CD14-positive monocyte (primary cell): ENCODE measurements at regions not wholly inside any gene's neighbourhood (a gene's known extent, or its start where the extent isn't known, plus 50 kb on each side); places are given as distances from the start of the nearest gene placed in this dataset.
A peak's percentile ranks its signal among the peaks of the same experiment; 100 is the strongest.
"Not testable (repeated sequence)": the region's sequence is repeated elsewhere in the genome, so short reads cannot be mapped to it uniquely, and the experiment has no call there.

Experiments
- DNase-seq, 3 donors: peaks; one replicate each; pipeline ENCODE4 v3.0.0-alpha.2; 2011 to 2022
- H2AFZ ChIP-seq: 2 replicates; pipeline ENCODE4 v1.6.0; 2012; ENCODE audit warnings: mild to moderate bottlenecking, low read depth, low read length, inconsistent platforms; ENCODE audit not compliant: insufficient read depth, poor library complexity, severe bottlenecking
- H3K27ac ChIP-seq, 2 donors: 1 replicate in 1 of 2; 2 replicates in 1 of 2; pipeline ENCODE4 v1.5.1; 2012 to 2013; ENCODE audit warnings: low read length in 2 of 2, control low read depth in 1 of 2, inconsistent platforms in 1 of 2, low read depth in 1 of 2, mild to moderate bottlenecking in 1 of 2
- H3K27me3 ChIP-seq, 2 donors: one replicate each; pipeline versions ENCODE4 v1.6.0 to v1.6.1; 2011 to 2013; ENCODE audit warnings: low read length in 2 of 2; ENCODE audit not compliant: control insufficient read depth in 2 of 2, insufficient read depth in 2 of 2
- H3K36me3 ChIP-seq, 2 donors: replicated peaks in 1 of 2; 1 replicate in 1 of 2; 2 replicates in 1 of 2; pipeline versions ENCODE4 v1.5.1 to v1.6.1; 2012 to 2013; ENCODE audit warnings: low read length in 2 of 2, control low read depth in 1 of 2, inconsistent platforms in 1 of 2, mild to moderate bottlenecking in 1 of 2; ENCODE audit not compliant: insufficient read depth in 2 of 2, control insufficient read depth in 1 of 2
- H3K4me1 ChIP-seq, 2 donors: 1 replicate in 1 of 2; 2 replicates in 1 of 2; pipeline versions ENCODE4 v1.5.1 to v1.6.1; 2012 to 2013; ENCODE audit warnings: low read length in 2 of 2, control low read depth in 1 of 2, inconsistent platforms in 1 of 2, mild to moderate bottlenecking in 1 of 2, moderate library complexity in 1 of 2; ENCODE audit not compliant: insufficient read depth in 2 of 2, control insufficient read depth in 1 of 2
- H3K4me2 ChIP-seq: replicated peaks from 2 replicates; pipeline ENCODE3; 2012; ENCODE audit warnings: low read length, moderate library complexity, mild to moderate bottlenecking; ENCODE audit not compliant: poor library complexity, severe bottlenecking; ENCODE audit errors: extremely low read depth
- H3K4me3 ChIP-seq, 3 experiments: fragments of 200-600 bp in 1 of 3; sonication (generic) in 1 of 3; replicated peaks in 1 of 3; 1 replicate in 2 of 3; 2 replicates in 1 of 3; pipeline ENCODE4 v1.5.1; 2011 to 2013; ENCODE audit warnings: low read length in 3 of 3, mild to moderate bottlenecking in 3 of 3, control low read depth in 2 of 3, low read depth in 2 of 3, inconsistent platforms in 1 of 3, moderate library complexity in 1 of 3
- H3K79me2 ChIP-seq: 2 replicates; pipeline ENCODE4 v1.6.0; 2012; ENCODE audit warnings: mild to moderate bottlenecking, control low read depth, inconsistent platforms, low read length, moderate library complexity; ENCODE audit not compliant: insufficient read depth
- H3K9ac ChIP-seq: 2 replicates; pipeline ENCODE4 v1.6.0; 2017; ENCODE audit warnings: low read length, mild to moderate bottlenecking; ENCODE audit not compliant: insufficient read depth, poor library complexity, severe bottlenecking
- H3K9me3 ChIP-seq, 2 donors: replicated peaks in 1 of 2; 1 replicate in 1 of 2; 2 replicates in 1 of 2; pipeline versions ENCODE4 v1.5.1 to v1.6.1; 2012 to 2013; ENCODE audit warnings: low read length in 2 of 2, control low read depth in 1 of 2; ENCODE audit not compliant: control insufficient read depth in 1 of 2, insufficient read depth in 1 of 2
- H4K20me1 ChIP-seq: 2 replicates; pipeline ENCODE4 v1.6.0; 2012; ENCODE audit warnings: mild to moderate bottlenecking, low read length, control low read depth, moderate library complexity; ENCODE audit not compliant: insufficient read depth
- H3K27ac Mint-ChIP-seq, 7 donors: one replicate each; pipeline ENCODE4 v1.8.0; 2020; ENCODE audit warnings: mild to moderate bottlenecking in 7 of 7, mixed read lengths in 7 of 7, moderate library complexity in 6 of 7, inconsistent platforms in 2 of 7
- H3K27me3 Mint-ChIP-seq, 3 donors: one replicate each; pipeline ENCODE4 v1.8.0; 2021 to 2022; ENCODE audit warnings: low read depth in 3 of 3, mild to moderate bottlenecking in 3 of 3, mixed read lengths in 3 of 3, moderate library complexity in 3 of 3, inconsistent platforms in 1 of 3
- H3K36me3 Mint-ChIP-seq, 2 donors: one replicate each; pipeline ENCODE4 v1.8.0; 2020; ENCODE audit warnings: mixed read lengths in 2 of 2, inconsistent platforms in 1 of 2, mild to moderate bottlenecking in 1 of 2
- H3K4me1 Mint-ChIP-seq: one replicate; pipeline ENCODE4 v1.8.0; 2020; ENCODE audit warnings: mild to moderate bottlenecking, mixed read lengths
- H3K4me3 Mint-ChIP-seq, 2 donors: one replicate each; pipeline ENCODE4 v1.8.0; 2020; ENCODE audit warnings: mild to moderate bottlenecking in 2 of 2, mixed read lengths in 2 of 2, moderate library complexity in 1 of 2
- H3K9me3 Mint-ChIP-seq, 7 donors: one replicate each; pipeline ENCODE4 v1.8.0; 2020 to 2022; ENCODE audit warnings: mixed read lengths in 7 of 7, mild to moderate bottlenecking in 6 of 7, moderate library complexity in 6 of 7, inconsistent platforms in 2 of 7
- WGBS: methylation state at CpG from one replicate; pipeline ENCODE4 v1.1.5; 2013; ENCODE audit warnings: missing lambda C conversion rate; ENCODE audit not compliant: insufficient coverage; 5-methylcytosine and 5-hydroxymethylcytosine counted together
- intact Hi-C, 2 donors: fragments of 100-400 bp; cut with micrococcal nuclease; formaldehyde crosslinking; loops; one replicate each; pipeline versions ENCODE4 v1.15.0 to v1.15.1; 2023
- TF ChIP-seq, protein P1 (sequence below): fragments of 200-600 bp; IDR thresholded peaks from one replicate; pipeline ENCODE4 v1.8.0; 2022; ENCODE audit warnings: antibody characterized with exemption, mild to moderate bottlenecking

DNA sequence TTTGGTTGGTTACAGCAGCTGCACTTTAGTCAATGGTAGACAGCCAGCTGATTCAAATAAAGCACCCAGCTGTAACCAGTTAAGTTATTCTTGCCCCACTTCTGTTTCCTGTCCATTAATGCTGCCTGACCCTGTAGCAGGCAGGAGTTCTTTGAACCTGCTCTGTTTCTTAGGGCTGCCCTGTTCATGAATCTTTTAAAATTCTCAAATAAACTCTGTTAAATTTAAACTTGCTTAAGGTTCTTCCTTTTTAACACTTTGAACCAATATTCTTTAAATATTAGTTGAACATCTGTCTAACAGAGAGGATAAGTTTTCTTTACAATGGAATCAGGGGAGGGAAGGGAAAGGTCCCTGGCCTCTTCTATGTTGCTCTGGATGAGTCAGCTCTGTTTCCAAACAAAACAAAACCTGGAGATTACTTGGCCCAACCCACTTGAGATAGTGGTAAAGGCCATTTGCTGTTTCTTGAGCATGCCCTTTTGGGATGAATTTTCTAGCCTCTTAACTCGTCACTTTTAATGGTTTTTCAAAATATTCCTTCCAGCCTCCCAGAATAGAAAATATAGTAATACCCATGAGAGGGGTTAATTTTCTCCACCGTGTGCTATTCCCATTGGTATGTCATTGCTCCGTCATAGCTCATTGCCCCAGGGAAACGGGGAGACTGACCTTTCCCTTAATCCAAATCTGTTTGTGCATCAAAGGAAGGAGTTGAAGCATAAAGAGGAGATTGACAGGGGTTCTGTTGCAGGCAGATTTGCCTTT lies 112.1 kb upstream of the FHL2 start:
- Histone ChIP-seq H3K4me2 (no peak overlapping the region), H4K20me1 (no peaks in the 10 kb centered on the region), H3K79me2 (no peaks in the 10 kb centered on the region), H3K36me3 (no peaks in the 10 kb centered on the region), H3K27me3 (no peaks in the 10 kb centered on the region), H3K4me3 (no peak overlapping the region), H2AFZ (no peak overlapping the region), H3K4me1 (no peaks in the 10 kb centered on the region), H3K27ac (no peak overlapping the region), H3K9ac (no peak overlapping the region), H3K9me3 (no peaks in the 10 kb centered on the region)
- H3K4me3 Mint-ChIP-seq: no peak overlapping the region
- peak overlapping the region in 1 of 7 donors; percentile 51 for H3K27ac Mint-ChIP-seq
- intact Hi-C loops: loop anchor here in 1 of 2 donors (10.0 kb wide), 1 partner anchor 136 kb away; no protein-coding TSS in a partner anchor
- DNase-seq: no peak
- no peaks in the 10 kb centered on the region for H3K4me1 Mint-ChIP-seq
- no peaks in the 10 kb centered on the region for H3K9me3 Mint-ChIP-seq
- WGBS: no CpG with 5 or more reads among the region's 4 CpGs
- H3K27me3 Mint-ChIP-seq: peaks cover 0 to 3% (median 0%) of the 10 kb centered on the region in 3 donors
- no peaks in the 10 kb centered on the region for H3K36me3 Mint-ChIP-seq
- TF ChIP-seq, protein P1, sequence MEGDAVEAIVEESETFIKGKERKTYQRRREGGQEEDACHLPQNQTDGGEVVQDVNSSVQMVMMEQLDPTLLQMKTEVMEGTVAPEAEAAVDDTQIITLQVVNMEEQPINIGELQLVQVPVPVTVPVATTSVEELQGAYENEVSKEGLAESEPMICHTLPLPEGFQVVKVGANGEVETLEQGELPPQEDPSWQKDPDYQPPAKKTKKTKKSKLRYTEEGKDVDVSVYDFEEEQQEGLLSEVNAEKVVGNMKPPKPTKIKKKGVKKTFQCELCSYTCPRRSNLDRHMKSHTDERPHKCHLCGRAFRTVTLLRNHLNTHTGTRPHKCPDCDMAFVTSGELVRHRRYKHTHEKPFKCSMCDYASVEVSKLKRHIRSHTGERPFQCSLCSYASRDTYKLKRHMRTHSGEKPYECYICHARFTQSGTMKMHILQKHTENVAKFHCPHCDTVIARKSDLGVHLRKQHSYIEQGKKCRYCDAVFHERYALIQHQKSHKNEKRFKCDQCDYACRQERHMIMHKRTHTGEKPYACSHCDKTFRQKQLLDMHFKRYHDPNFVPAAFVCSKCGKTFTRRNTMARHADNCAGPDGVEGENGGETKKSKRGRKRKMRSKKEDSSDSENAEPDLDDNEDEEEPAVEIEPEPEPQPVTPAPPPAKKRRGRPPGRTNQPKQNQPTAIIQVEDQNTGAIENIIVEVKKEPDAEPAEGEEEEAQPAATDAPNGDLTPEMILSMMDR: no peak

DNA sequence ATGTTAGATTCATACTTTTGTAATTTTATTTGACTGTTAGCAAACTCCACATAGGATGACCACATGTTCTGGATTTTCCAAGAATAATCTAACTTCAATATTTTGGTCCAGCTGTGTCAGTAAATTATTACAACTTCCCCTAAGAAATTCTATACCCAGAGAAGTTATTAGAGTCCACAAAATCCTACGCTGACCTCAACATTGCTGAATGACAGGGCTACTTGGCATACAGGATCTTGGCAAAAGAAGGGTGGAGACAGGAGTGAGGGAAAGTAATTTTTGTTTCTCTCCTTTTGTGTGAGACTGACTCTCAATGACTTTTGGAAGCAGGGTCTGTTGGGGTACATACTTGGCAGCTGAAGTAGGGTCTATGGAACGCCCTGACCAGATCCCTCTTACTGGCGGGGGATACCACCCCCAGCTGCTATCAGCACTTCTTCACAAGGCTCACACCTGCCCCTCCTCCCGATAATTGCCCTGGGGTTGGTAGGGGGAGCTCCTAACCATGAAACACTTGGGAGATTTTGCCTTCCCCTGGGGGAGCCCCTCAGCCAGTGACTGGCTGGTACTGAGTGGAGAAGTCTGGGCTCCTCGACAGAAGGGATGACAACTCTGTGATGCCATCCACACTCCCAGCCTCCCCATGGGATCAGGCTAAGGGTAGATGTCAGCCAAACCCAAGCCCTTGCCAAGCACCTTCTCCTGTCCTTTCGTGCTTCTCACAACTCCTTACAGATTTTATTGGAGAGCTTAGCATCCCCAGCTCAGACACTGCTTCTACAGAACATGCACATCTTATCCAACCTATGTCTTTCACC lies 110.6 kb upstream of the FHL2 start:
- intact Hi-C loops: loop anchor here in 1 of 2 donors (10.0 kb wide), 1 partner anchor 135 kb away; no protein-coding TSS in a partner anchor
- Histone ChIP-seq H3K9me3 (no peaks in the 10 kb centered on the region), H4K20me1 (no peaks in the 10 kb centered on the region), H3K4me2 (no peak overlapping the region), H2AFZ (no peak overlapping the region), H3K36me3 (no peaks in the 10 kb centered on the region), H3K4me1 (no peaks in the 10 kb centered on the region), H3K27me3 (no peaks in the 10 kb centered on the region), H3K27ac (no peak overlapping the region), H3K9ac (no peak overlapping the region), H3K4me3 (no peak overlapping the region), H3K79me2 (no peaks in the 10 kb centered on the region)
- H3K4me3 Mint-ChIP-seq: no peak overlapping the region
- H3K27ac Mint-ChIP-seq: no peak overlapping the region
- TF ChIP-seq, protein P1: no peak
- DNase-seq: no peak
- no peaks in the 10 kb centered on the region for H3K4me1 Mint-ChIP-seq
- H3K27me3 Mint-ChIP-seq: peaks cover 0 to 3% (median 0%) of the 10 kb centered on the region in 3 donors
- H3K36me3 Mint-ChIP-seq: no peaks in the 10 kb centered on the region
- WGBS: 92% methylated on average over 1 of the region's 6 CpGs
- no peaks in the 10 kb centered on the region for H3K9me3 Mint-ChIP-seq

DNA sequence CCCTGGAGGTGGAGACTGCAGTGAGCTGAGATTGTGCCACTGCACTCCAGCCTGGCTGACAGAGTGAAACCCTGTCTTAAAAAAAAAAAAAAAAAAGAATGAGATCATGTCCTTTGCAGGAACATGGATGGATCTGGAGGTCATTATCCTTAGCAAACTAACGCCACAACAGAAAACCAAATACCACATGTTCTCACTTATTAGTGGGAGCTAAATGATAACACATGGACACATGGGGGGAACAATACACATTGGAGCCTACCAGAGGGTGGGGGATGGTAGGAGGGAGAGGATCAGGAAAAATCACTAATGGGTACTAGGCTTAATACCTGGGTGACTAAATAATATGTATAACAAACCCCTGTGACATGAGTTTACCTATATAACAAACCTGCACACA lies 108.0 kb upstream of the FHL2 start:
- H3K27ac ChIP-seq, DNase-seq, H3K36me3 Mint-ChIP-seq, H3K4me2 ChIP-seq, H3K4me1 Mint-ChIP-seq, H3K27ac Mint-ChIP-seq, H2AFZ ChIP-seq, H3K27me3 Mint-ChIP-seq, H3K79me2 ChIP-seq, H3K27me3 ChIP-seq, H4K20me1 ChIP-seq, H3K9ac ChIP-seq, H3K9me3 ChIP-seq, H3K4me3 Mint-ChIP-seq, H3K4me3 ChIP-seq, H3K36me3 ChIP-seq, H3K9me3 Mint-ChIP-seq, H3K4me1 ChIP-seq, intact Hi-C loops: not testable (repeated sequence)
- no CpG with 5 or more reads among the region's 1 CpG for WGBS
